Stimulated activated CD8-positive, alpha-beta memory T cell treated with anti-CD3 and anti-CD28 coated beads, Interleukin-7, amount 100 ng/mL, for 24 hours (primary cell): ENCODE measurements at regions not wholly inside any gene's neighbourhood (a gene's known extent, or its start where the extent isn't known, plus 50 kb on each side); places are given as distances from the start of the nearest gene placed in this dataset.
"Not testable (repeated sequence)": the region's sequence is repeated elsewhere in the genome, so short reads cannot be mapped to it uniquely, and the experiment has no call there.

Source experiments
- DNase-seq: peaks from one replicate; pipeline ENCODE4 v3.0.0-alpha.2; 2020; ENCODE audit warnings: low read depth

- no peak for DNase-seq
Observed at GRCh38 chr15:45810201-45810600, 175.4 kb downstream of the SQOR start.

GRCh38 chr15:45812200-45812599 is 177.4 kb downstream of the SQOR start:
- DNase-seq: no peak

GRCh38 chr15:45817578-45817977 is 182.7 kb downstream of the SQOR start:
- not testable (repeated sequence) for DNase-seq

GRCh38 chr15:45821390-45821789 is 186.6 kb downstream of the SQOR start:
- no peak for DNase-seq

DNA sequence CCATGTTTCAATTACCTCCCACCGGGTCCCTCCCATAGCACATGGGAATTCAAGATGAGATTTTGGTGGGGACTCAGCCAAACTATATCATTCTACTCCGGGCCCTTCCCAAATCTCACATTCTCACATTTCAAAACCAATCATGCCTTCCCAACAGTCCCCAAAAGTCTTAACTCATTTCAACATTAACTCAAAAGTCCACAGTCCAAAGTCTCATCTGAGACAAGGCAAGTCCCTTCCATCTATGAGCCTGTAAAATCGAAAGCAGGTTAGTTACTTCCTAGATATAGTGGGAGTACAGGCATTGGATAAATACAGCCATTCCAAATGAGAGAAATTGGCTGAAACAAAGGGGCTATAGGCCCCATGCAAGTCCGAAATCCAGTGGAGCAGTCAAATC is 188.1 kb downstream of the SQOR start:
- not testable (repeated sequence) for DNase-seq

- DNase-seq: no peak
Observed at GRCh38 chr15:45827275-45827674, 192.4 kb downstream of the SQOR start.

DNA sequence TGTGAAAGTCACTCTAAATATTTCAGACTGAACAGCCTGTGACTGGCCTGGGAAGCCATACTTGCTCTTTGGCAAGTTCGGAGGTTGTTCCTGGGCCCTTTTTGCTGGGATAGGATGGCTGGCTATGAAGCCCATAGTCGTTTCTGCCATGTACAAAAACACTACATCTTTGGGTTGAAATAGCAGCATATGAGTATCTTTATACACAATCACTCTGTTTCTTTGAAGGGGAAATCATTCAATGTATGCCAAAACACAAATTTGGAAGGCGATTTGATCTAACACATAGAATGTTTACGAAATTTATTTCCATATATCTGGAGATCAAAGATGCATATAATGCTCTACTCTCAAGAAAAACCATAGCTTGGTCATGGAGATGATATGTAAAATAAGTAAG is 192.9 kb downstream of the SQOR start:
- no peak for DNase-seq

GRCh38 chr15:45829336-45830153 is 194.7 kb downstream of the SQOR start:
- DNase-seq: no peak

DNA sequence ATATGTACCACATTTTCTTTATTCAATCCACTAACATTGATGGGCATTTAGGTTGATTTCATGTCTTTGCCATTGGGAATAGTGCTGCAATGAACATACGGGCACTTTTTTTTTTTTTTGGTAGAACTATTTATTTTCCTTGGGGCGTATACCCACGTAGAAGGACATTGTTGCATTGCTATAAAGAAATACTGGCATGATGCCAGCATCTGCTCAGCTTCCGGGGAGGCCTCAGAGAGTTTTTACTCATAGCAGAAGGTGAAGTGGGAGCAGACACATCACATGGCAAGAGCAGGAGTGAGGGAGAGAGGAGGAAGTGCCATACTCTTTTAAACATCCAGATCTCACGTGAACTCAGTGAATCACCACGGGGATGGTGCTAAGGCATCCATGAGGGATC is 197.0 kb downstream of the SQOR start:
- no peak for DNase-seq

DNA sequence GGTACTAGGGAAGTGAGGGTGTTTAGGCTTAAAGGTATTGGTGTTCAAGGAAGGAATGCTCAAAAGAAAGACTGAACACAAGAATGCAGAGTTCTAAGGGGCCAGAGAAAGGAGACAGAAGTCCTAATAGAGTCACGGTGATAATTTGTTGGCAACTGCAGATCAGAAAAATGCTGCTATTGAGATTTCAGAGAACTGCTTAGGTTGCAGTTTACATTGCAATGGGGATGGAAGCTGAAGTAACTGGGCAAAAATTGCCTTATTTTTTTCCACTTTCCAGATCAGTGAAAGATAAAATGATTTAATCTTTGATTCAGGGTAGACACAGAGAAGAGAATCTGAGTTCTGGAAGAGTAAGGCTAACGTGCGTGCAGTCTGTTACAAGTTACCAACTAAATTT is 199.8 kb downstream of the SQOR start:
- no peak for DNase-seq

DNA sequence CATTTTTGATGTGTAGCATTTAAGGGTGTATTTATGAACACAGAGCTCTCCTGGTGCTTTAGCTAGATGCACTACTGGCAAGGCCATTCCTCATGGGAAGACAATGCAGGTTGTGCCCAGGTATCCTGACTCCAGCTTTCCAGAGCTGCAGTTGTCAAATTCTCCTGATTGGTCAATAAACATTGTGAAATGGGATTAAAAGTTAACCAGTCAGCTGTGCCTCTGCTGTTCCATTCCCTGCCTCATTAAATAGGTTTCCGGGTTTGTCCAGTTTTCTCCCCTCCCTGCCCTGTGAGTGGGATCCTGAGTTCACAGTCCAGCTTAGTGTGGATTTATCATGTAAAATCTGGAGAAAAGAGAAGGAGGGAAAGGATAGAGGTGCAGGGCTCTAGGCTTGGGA is 207.3 kb downstream of the SQOR start:
- no peak for DNase-seq

DNA sequence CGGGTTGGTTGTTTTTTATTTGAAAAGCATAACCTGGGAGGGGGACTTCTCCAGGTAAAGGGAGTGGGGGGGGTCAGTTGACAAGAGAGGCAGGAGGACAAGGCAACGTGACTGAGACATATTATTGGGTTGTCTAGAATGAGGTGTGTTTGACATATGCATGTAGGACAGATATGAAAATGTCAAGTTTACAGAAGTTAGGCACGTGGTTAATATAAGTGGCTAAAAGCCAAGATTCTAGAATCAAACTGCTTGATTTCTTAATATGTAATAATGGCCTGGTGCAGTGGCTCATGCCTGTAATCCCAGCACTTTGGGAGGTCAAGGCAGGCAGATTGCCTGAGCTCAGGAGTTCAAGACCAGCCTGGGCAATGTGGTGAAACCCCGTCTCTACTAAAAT is 212.8 kb downstream of the SQOR start:
- no peak for DNase-seq

DNA sequence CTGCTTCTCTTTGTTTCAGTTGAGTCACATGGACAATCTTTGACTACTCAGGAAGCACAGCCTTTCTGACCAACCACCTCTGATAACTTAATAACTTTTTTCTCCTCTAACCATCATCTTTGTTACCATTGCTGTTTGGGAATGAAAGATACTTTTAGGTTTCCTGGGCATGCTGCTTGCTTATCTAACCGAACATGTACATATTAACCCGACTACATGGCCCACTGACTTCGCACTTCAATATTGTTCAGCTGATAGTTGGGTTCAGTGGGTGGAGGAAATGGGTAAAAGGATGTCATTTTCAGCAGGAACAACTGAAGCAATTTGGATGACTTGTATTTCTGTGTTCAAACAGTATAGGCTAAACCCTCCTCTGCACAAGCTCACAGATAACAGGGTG is 214.3 kb downstream of the SQOR start:
- DNase-seq: no peak

DNA sequence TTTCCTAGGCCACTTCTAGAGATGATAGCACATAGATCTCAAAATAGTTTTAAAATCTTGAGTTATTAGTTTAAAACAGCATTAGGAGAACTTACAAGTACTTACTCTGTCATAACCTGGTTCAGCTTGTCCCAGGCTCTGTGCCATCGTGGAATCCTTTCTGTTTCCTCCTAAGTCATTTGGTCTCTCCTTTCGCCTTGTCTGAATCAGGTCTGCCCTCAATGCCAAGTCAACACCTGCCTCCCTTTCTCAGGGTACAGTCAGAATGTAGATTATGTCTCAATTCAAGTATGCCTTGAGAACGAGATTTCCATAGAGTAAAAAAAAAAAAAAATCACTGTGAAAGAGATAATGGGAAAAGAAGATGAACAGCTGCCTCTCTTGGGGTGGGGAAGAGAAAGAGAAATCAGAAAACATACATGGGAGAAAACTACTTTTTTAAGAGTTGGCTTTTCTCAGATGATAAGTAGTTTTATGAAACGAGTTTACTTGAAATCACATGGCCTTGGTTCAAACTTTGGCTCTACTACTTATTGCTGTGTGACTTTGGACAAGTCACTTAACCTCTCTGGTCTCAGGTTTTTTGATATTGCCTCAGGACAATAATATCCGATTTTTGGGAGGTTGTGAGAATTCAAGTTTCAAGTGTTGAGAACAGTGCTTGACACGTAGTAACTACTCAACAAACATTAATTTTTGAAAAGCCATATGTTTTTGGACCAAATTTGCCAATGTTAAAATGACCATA is 219.8 kb downstream of the SQOR start:
- DNase-seq: no peak

GRCh38 chr15:45855210-45855906 is 220.5 kb downstream of the SQOR start:
- no peak for DNase-seq

GRCh38 chr15:45855907-45856579 is 221.2 kb downstream of the SQOR start:
- no peak for DNase-seq

DNA sequence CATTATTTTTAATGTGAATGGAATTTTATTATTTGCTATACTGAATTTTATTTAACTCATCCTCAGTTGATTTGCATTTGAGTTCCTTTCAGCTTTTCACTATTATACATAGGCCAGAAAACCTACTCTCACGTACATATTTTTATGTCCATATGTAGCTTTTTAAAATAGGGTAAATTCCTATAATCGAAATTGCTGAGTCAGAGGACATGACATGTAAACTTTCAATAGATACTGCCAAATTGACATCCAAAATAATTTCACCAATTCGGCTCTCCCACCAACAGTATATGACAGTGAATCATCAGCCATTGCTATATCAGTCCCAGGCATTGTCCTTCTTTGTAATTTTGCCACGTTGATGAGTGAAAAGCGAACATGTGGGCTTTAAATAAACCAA is 222.5 kb downstream of the SQOR start:
- no peak for DNase-seq

GRCh38 chr15:45858491-45858890 is 223.7 kb downstream of the SQOR start:
- no peak for DNase-seq

DNA sequence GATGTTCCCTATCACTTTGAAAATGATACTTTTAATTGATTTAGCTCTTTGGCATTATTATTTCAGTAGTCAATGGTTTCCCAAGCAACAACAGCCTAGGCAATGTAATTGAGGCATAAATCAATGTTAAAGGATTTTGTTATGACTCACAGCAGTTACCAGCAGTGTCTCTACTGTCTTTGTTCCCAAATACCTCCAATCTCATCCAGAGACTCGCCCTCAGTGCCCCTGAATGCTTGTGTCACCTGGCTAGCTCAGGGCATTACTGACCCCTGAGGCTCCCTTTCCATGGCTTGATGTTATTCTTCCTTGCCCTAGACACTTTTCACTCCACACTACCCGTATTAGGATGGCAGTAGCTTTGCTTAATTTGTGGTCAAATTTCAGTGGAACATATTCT is 227.2 kb downstream of the SQOR start:
- no peak for DNase-seq

- DNase-seq: no peak
Observed at GRCh38 chr15:45863881-45864580, 229.2 kb downstream of the SQOR start.

DNA sequence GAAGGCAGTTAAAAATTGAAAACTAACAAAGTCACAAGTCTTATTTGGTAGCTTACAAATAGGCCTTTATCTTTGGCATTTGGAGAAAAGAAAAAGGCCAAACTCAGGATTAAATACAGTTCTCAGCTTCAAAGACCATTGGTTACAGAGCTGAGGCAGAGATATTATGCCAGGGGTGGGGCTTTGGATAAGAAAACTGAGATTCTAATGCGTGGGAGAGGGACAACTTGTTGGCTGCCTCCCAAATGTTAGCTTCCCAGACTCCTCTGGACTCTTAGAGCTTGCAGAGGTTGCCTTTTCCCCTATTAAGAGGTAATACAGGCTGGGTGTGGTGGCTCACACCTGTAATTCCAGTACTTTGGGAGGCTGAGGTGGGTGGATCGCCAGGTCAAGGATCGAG is 231.8 kb downstream of the SQOR start:
- DNase-seq: no peak

- DNase-seq: no peak
Observed at GRCh38 chr15:45867281-45867680, 232.5 kb downstream of the SQOR start.
